ENCODE measurements at regions not wholly inside any gene's neighbourhood (a gene's known extent, or its start where the extent isn't known, plus 50 kb on each side); places are given as distances from the start of the nearest gene placed in this dataset.

- DNase-seq (ENCODE audit: low spot score): no peak
Observed at GRCh38 chr2:236747426-236747825, 177.8 kb downstream of the ACKR3 start.

GRCh38 chr2:236747925-236748324 is 178.3 kb downstream of the ACKR3 start:
- DNase-seq (ENCODE audit: low spot score): no peak

GRCh38 chr2:236748385-236748784 is 178.8 kb downstream of the ACKR3 start:
- no peak for DNase-seq (ENCODE audit: low spot score)

GRCh38 chr2:236748801-236749200 is 179.2 kb downstream of the ACKR3 start:
- DNase-seq (ENCODE audit: low spot score): no peak

- DNase-seq (ENCODE audit: low spot score): no peak
Observed at GRCh38 chr2:236749346-236749745, 179.7 kb downstream of the ACKR3 start.

- peak; percentile 20 for DNase-seq (ENCODE audit: low spot score)
Observed at GRCh38 chr2:236752096-236752495, 182.5 kb downstream of the ACKR3 start.

- peak; percentile 29 for DNase-seq (ENCODE audit: low spot score)
Observed at GRCh38 chr2:236753606-236754270, 184.1 kb downstream of the ACKR3 start.

GRCh38 chr2:236754271-236754944 is 184.8 kb downstream of the ACKR3 start:
- DNase-seq (ENCODE audit: low spot score): no peak

- DNase-seq (ENCODE audit: low spot score): no peak
Observed at GRCh38 chr2:236755278-236755840, 185.7 kb downstream of the ACKR3 start.

- DNase-seq (ENCODE audit: low spot score): no peak
Observed at GRCh38 chr2:236758406-236758805, 188.8 kb downstream of the ACKR3 start.

GRCh38 chr2:236760246-236760645 is 190.6 kb downstream of the ACKR3 start:
- DNase-seq (ENCODE audit: low spot score): no peak

- DNase-seq (ENCODE audit: low spot score): no peak
Observed at GRCh38 chr2:236761358-236761757, 191.7 kb downstream of the ACKR3 start.

- no peak for DNase-seq (ENCODE audit: low spot score)
Observed at GRCh38 chr2:236762628-236763027, 193.0 kb downstream of the ACKR3 start.

GRCh38 chr2:236763857-236764256 is 194.2 kb downstream of the ACKR3 start:
- no peak for DNase-seq (ENCODE audit: low spot score)

- no peak for DNase-seq (ENCODE audit: low spot score)
Observed at GRCh38 chr2:236764716-236765115, 195.1 kb downstream of the ACKR3 start.

- DNase-seq (ENCODE audit: low spot score): no peak
Observed at GRCh38 chr2:236765478-236765877, 195.9 kb downstream of the ACKR3 start.

GRCh38 chr2:236766850-236767249 is 197.2 kb downstream of the ACKR3 start:
- no peak for DNase-seq (ENCODE audit: low spot score)

GRCh38 chr2:236767941-236768340 is 198.3 kb downstream of the ACKR3 start:
- DNase-seq (ENCODE audit: low spot score): no peak

GRCh38 chr2:236768393-236769140 is 198.9 kb downstream of the ACKR3 start:
- no peak for DNase-seq (ENCODE audit: low spot score)

- no peak for DNase-seq (ENCODE audit: low spot score)
Observed at GRCh38 chr2:236769981-236770671, 200.5 kb downstream of the ACKR3 start.

GRCh38 chr2:236772220-236772837 is 202.7 kb downstream of the ACKR3 start:
- no peak for DNase-seq (ENCODE audit: low spot score)

- no peak for DNase-seq (ENCODE audit: low spot score)
Observed at GRCh38 chr2:236773206-236773605, 203.6 kb downstream of the ACKR3 start.

Measured in cerebellar cortex (tissue), 1 donor.